H1 (cell line): ENCODE measurements at regions not wholly inside any gene's neighbourhood (a gene's known extent, or its start where the extent isn't known, plus 50 kb on each side); places are given as distances from the start of the nearest gene placed in this dataset.

Source experiments
- BCL11A ChIP-seq, 2 experiments: IDR thresholded peaks; one replicate each; pipeline ENCODE4 v1.6.1; 2011; ENCODE audit warnings: low read depth in 2 of 2, low read length in 2 of 2, mild to moderate bottlenecking in 2 of 2
- CBX8 ChIP-seq: fragments of 300-800, 300-1000 bp; sonication (generic); IDR thresholded peaks from 2 replicates; pipeline ENCODE4 v1.7.1; 2016; ENCODE audit warnings: low read depth, low read length, borderline replicate concordance
- CHD1 ChIP-seq: IDR thresholded peaks from 2 replicates; pipeline ENCODE4 v1.6.1; 2012; ENCODE audit warnings: low read depth, low read length, improper control_type of control experiment
- CTCF ChIP-seq, 3 experiments: IDR thresholded peaks; 1 replicate in 2 of 3; 2 replicates in 1 of 3; pipeline versions ENCODE4 v1.5.1 to v1.6.1; 2011; ENCODE audit warnings: low read length in 3 of 3, mild to moderate bottlenecking in 3 of 3, inconsistent platforms in 2 of 3, low read depth in 1 of 3, moderate library complexity in 1 of 3; ENCODE audit not compliant: insufficient read depth in 1 of 3; ENCODE audit errors: control extremely low read depth in 1 of 3
- EZH2 ChIP-seq: fragments of 200-600 bp; sonication (generic); IDR thresholded peaks from 2 replicates; pipeline ENCODE4 v1.7.1; 2012; ENCODE audit warnings: low read depth, mild to moderate bottlenecking, moderate library complexity, low read length, inconsistent platforms; ENCODE audit not compliant: severe bottlenecking
- JUN ChIP-seq: IDR thresholded peaks from 2 replicates; pipeline ENCODE4 v1.6.1; 2011; ENCODE audit warnings: low read depth, mild to moderate bottlenecking, improper control_type of control experiment, low read length
- KDM1A ChIP-seq: fragments of 200-600, 300-600 bp; sonication (generic); IDR thresholded peaks from 2 replicates; pipeline ENCODE4 v1.7.1; 2016; ENCODE audit warnings: mild to moderate bottlenecking, low read length, borderline replicate concordance
- PHF8 ChIP-seq: fragments of 200-600 bp; sonication (generic); conservative IDR thresholded peaks from 2 replicates; pipeline ENCODE4 v1.7.1; 2012; ENCODE audit warnings: low read depth, mild to moderate bottlenecking, inconsistent platforms, low read length, moderate library complexity
- SP1 ChIP-seq: IDR thresholded peaks from 2 replicates; pipeline ENCODE4 v1.6.1; 2011; ENCODE audit warnings: low read depth, low read length
- TAF1 ChIP-seq: IDR thresholded peaks from 2 replicates; pipeline ENCODE4 v1.6.1; 2011; ENCODE audit warnings: mild to moderate bottlenecking, low read depth, low read length
- TEAD4 ChIP-seq: IDR thresholded peaks from 2 replicates; pipeline ENCODE4 v1.6.1; 2012; ENCODE audit warnings: low read depth, low read length, inconsistent platforms, mixed read lengths

- TF ChIP-seq TEAD4, result no peak
- no peak for TF ChIP-seq KDM1A
- no peak for TF ChIP-seq PHF8
- TF ChIP-seq TAF1, result no peak
- no peak for TF ChIP-seq EZH2
- TF ChIP-seq CBX8, result no peak
- no peak for TF ChIP-seq SP1
- TF ChIP-seq CTCF (IDR thresholded peaks at IDR 0.05; ENCODE audit: control extremely low read depth in 1 of 3, insufficient read depth in 1 of 3, low read depth in 1 of 3, low read length in 3 of 3), result no peak
- TF ChIP-seq BCL11A (IDR thresholded peaks at IDR 0.05; ENCODE audit: low read depth in 2 of 2, low read length in 2 of 2), result no peak
- no peak for TF ChIP-seq CHD1
- no peak for TF ChIP-seq JUN
Measured at GRCh38 chr17:51398128-51398525, 137.8 kb downstream of the UTP18 start.
